Breast epithelium (tissue), 4 donors: ENCODE measurements at regions not wholly inside any gene's neighbourhood (a gene's known extent, or its start where the extent isn't known, plus 50 kb on each side); places are given as distances from the start of the nearest gene placed in this dataset.

Experiments
- DNase-seq, 2 donors: peaks; one replicate each; pipeline ENCODE4 v3.0.0-alpha.2; 2019; ENCODE audit warnings: low spot score in 2 of 2
- H3K27ac ChIP-seq, 2 donors: fragments of 200-600 bp; sonication (generic) in 1 of 2; one replicate each; pipeline ENCODE4 v1.5.1; 2016 to 2019; ENCODE audit warnings: mild to moderate bottlenecking in 1 of 2
- H3K27me3 ChIP-seq, 2 donors: fragments of 200-600 bp; sonication (generic) in 1 of 2; one replicate each; pipeline versions ENCODE4 v1.5.1 to v1.6.0; 2017 to 2019; ENCODE audit warnings: control low read depth in 1 of 2, mild to moderate bottlenecking in 1 of 2
- H3K36me3 ChIP-seq: fragments of 200-600 bp; one replicate; pipeline ENCODE4 v1.5.1; 2019
- H3K4me1 ChIP-seq, 2 donors: fragments of 200-600 bp; sonication (generic); one replicate each; pipeline ENCODE4 v1.5.1; 2016 to 2019; ENCODE audit warnings: control low read depth in 1 of 2
- H3K4me3 ChIP-seq, 3 donors: fragments of 200-600 bp; sonication (generic); 1 replicate in 2 of 3; 2 replicates in 1 of 3; pipeline ENCODE4 v1.5.1; 2016 to 2019; ENCODE audit warnings: mild to moderate bottlenecking in 3 of 3, moderate library complexity in 2 of 3
- H3K9me3 ChIP-seq, 2 donors: fragments of 200-600 bp; sonication (generic) in 1 of 2; one replicate each; pipeline ENCODE4 v1.5.1; 2016 to 2019; ENCODE audit warnings: control low read depth in 1 of 2
- POLR2A ChIP-seq: fragments of 450-650 bp; IDR thresholded peaks from one replicate; pipeline ENCODE4 v1.6.1; 2016; ENCODE audit warnings: antibody characterized with exemption, mild to moderate bottlenecking, moderate library complexity
- POLR2AphosphoS5 ChIP-seq, 3 donors: sonication (generic); formaldehyde crosslinking; IDR thresholded peaks; one replicate each; pipeline ENCODE4 v1.6.1; 2017; ENCODE audit warnings: antibody characterized with exemption in 3 of 3
- intact Hi-C: fragments of 100-400 bp; cut with DNase I; formaldehyde crosslinking; loops from one replicate; pipeline ENCODE4 v1.15.1; 2023; ENCODE audit warnings: low total_unique reads
- TF ChIP-seq, protein P1 (sequence below), 3 donors: fragments of 450-650 bp; IDR thresholded peaks; one replicate each; pipeline ENCODE4 v1.5.1; 2016 to 2017; ENCODE audit warnings: antibody characterized with exemption in 3 of 3, mild to moderate bottlenecking in 3 of 3, moderate library complexity in 3 of 3

- TF ChIP-seq, protein P1, sequence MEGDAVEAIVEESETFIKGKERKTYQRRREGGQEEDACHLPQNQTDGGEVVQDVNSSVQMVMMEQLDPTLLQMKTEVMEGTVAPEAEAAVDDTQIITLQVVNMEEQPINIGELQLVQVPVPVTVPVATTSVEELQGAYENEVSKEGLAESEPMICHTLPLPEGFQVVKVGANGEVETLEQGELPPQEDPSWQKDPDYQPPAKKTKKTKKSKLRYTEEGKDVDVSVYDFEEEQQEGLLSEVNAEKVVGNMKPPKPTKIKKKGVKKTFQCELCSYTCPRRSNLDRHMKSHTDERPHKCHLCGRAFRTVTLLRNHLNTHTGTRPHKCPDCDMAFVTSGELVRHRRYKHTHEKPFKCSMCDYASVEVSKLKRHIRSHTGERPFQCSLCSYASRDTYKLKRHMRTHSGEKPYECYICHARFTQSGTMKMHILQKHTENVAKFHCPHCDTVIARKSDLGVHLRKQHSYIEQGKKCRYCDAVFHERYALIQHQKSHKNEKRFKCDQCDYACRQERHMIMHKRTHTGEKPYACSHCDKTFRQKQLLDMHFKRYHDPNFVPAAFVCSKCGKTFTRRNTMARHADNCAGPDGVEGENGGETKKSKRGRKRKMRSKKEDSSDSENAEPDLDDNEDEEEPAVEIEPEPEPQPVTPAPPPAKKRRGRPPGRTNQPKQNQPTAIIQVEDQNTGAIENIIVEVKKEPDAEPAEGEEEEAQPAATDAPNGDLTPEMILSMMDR (IDR thresholded peaks at IDR 0.05): no peak
- no peak for TF ChIP-seq POLR2AphosphoS5 (IDR thresholded peaks at IDR 0.05)
- TF ChIP-seq POLR2A: no peak
- no peak for DNase-seq
- no peak overlapping the region for H3K4me3 ChIP-seq
- no peaks in the 10 kb centered on the region for H3K4me1 ChIP-seq
- H3K27ac ChIP-seq: no peak overlapping the region
- intact Hi-C loops: no loop called here
- no peaks in the 10 kb centered on the region for H3K36me3 ChIP-seq
- H3K27me3 ChIP-seq: no peaks in the 10 kb centered on the region
- no peaks in the 10 kb centered on the region for H3K9me3 ChIP-seq
These were observed 68.2 kb upstream of the E2F7 start for GRCh38 chr12:77133566-77133965.

- H3K36me3 ChIP-seq: no peaks in the 10 kb centered on the region
- TF ChIP-seq, protein P1 (IDR thresholded peaks at IDR 0.05): no peak
- no peak for TF ChIP-seq POLR2A
- TF ChIP-seq POLR2AphosphoS5 (IDR thresholded peaks at IDR 0.05): no peak
- H3K4me3 ChIP-seq: no peak overlapping the region
These were observed 66.7 kb upstream of the E2F7 start for GRCh38 chr12:77131977-77132490.

DNA sequence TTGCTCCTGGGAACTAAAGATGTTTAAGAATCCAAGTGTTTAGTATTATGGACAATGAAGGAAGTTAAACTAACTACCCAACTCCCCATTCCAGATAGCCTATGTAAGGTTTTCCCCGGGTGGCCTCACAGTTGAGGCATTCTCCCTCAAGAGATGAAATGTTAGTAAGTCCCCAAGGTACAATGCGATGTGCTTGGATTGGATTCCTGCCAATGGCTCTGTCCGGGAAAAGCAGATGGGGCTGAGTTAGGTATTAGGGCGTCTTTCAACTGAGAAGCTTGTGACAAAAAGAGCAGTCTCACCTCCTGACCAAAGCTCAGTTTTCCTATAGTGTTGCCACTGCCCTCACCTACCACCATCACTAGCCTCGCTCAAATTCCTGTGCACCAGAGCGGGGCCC lies 64.8 kb upstream of the E2F7 start:
- TF ChIP-seq POLR2AphosphoS5 (IDR thresholded peaks at IDR 0.05) (no peak), POLR2A (no peak)
- TF ChIP-seq, protein P1 (IDR thresholded peaks at IDR 0.05): no peak
- Histone ChIP-seq H3K36me3 (no peaks in the 10 kb centered on the region), H3K4me1 (no peaks in the 10 kb centered on the region), H3K9me3 (no peaks in the 10 kb centered on the region), H3K27me3 (no peaks in the 10 kb centered on the region), H3K4me3 (no peak overlapping the region), H3K27ac (no peak overlapping the region)
- intact Hi-C loops: no loop called here
- no peak for DNase-seq

More at GRCh38 chr12:77131977-77132490, 66.7 kb upstream of the E2F7 start:
- H3K27ac ChIP-seq: no peak overlapping the region
- no peak for DNase-seq
- intact Hi-C loops: no loop called here
- H3K4me1 ChIP-seq: no peaks in the 10 kb centered on the region
- H3K9me3 ChIP-seq: no peaks in the 10 kb centered on the region
- no peaks in the 10 kb centered on the region for H3K27me3 ChIP-seq

DNA sequence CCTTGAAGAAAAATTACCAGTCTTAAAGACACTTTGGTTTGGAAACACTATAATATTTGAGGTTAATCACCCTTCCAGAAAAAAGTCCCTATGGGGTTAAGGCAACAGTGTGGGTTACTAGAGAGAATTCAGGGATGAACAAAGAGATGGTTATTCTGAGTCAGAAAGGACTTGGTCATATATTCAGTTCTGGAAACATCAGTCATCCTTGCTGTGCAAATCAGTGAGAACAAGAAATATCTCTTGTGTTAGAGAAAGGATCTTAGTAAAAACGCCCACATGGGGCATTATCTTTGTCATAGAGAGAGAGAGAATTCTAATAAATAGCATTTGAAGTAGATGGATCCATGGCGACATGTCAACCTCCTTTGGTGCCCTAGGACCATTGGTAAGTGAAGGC lies 59.4 kb upstream of the E2F7 start:
- no peak for TF ChIP-seq POLR2A
- no peak for TF ChIP-seq POLR2AphosphoS5 (IDR thresholded peaks at IDR 0.05)
- TF ChIP-seq, protein P1 (IDR thresholded peaks at IDR 0.05): no peak
- no peaks in the 10 kb centered on the region for H3K9me3 ChIP-seq
- H3K4me1 ChIP-seq: no peaks in the 10 kb centered on the region
- no peak overlapping the region for H3K4me3 ChIP-seq
- intact Hi-C loops: no loop called here
- no peak for DNase-seq
- H3K36me3 ChIP-seq: no peaks in the 10 kb centered on the region
- no peaks in the 10 kb centered on the region for H3K27me3 ChIP-seq
- H3K27ac ChIP-seq: no peak overlapping the region

DNA sequence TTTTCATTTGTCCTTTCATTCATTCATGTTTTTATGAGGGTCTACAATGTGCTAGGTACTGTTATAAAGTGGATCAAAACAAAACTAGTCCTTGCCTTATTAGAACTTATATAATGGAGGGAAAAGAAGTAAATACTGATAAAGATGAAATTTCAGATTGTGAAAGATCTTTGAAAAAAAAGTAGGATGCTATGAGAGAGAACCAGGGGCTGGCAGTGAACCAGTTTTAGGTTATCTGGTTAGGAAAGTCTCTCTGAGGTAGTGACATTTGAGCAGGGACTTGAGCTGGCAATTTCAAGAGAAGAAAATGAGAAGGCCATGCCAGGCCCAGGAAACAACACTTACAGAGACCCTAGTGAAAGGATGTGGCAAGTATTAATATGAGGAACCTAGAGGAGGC lies 57.3 kb upstream of the E2F7 start:
- intact Hi-C loops: no loop called here
- H3K27me3 ChIP-seq: no peaks in the 10 kb centered on the region
- H3K27ac ChIP-seq: no peak overlapping the region
- DNase-seq: no peak
- H3K36me3 ChIP-seq: no peaks in the 10 kb centered on the region
- H3K4me3 ChIP-seq: no peak overlapping the region
- no peaks in the 10 kb centered on the region for H3K4me1 ChIP-seq
- TF ChIP-seq POLR2AphosphoS5 (IDR thresholded peaks at IDR 0.05) (no peak), POLR2A (no peak)
- TF ChIP-seq, protein P1 (IDR thresholded peaks at IDR 0.05): no peak
- no peaks in the 10 kb centered on the region for H3K9me3 ChIP-seq
